GM21529 (cell line): ENCODE measurements at regions not wholly inside any gene's neighbourhood (a gene's known extent, or its start where the extent isn't known, plus 50 kb on each side); places are given as distances from the start of the nearest gene placed in this dataset.
"Not testable (repeated sequence)": the region's sequence is repeated elsewhere in the genome, so short reads cannot be mapped to it uniquely, and the experiment has no call there.

Source experiments
- ATAC-seq: cut with Tn5 transposase; IDR thresholded peaks from one replicate; pipeline ENCODE4 v1.9.1; 2021; ENCODE audit not compliant: unreplicated experiment

- no peak for ATAC-seq
These were observed 105.7 kb upstream of the GATB start for GRCh38 chr4:151866592-151866918.

- no peak for ATAC-seq
These were observed 105.2 kb upstream of the GATB start for GRCh38 chr4:151865744-151866591.

- ATAC-seq, result no peak
These were observed 104.5 kb upstream of the GATB start for GRCh38 chr4:151865312-151865711.

GRCh38 chr4:151864068-151864467 is 103.3 kb upstream of the GATB start:
- ATAC-seq, result no peak

GRCh38 chr4:151862766-151863165 is 102.0 kb upstream of the GATB start:
- no peak for ATAC-seq

- ATAC-seq, result no peak
These were observed 99.8 kb upstream of the GATB start for GRCh38 chr4:151860561-151861093.

GRCh38 chr4:151859641-151860040 is 98.8 kb upstream of the GATB start:
- ATAC-seq, result no peak

DNA sequence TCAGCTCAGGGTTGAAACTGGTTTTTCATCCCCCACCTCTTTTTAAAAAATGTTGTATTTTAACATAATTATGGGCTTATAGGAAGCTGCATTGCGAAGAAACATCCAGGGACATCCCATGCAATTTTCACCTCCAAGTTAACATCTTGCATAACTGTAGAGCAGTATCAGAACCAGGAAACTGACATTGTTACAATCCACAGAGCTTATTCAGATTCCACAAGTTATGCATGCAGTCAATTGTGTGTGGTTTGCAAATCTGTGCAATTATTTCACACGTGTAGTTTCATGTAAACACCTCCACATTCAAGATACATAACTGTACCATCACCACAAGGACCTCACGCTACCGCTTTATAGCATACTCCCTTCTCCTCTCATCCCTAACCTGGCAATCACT is 97.5 kb upstream of the GATB start:
- ATAC-seq, result no peak

GRCh38 chr4:151857368-151857767 is 96.6 kb upstream of the GATB start:
- ATAC-seq, result no peak

GRCh38 chr4:151855747-151856146 is 94.9 kb upstream of the GATB start:
- no peak for ATAC-seq

DNA sequence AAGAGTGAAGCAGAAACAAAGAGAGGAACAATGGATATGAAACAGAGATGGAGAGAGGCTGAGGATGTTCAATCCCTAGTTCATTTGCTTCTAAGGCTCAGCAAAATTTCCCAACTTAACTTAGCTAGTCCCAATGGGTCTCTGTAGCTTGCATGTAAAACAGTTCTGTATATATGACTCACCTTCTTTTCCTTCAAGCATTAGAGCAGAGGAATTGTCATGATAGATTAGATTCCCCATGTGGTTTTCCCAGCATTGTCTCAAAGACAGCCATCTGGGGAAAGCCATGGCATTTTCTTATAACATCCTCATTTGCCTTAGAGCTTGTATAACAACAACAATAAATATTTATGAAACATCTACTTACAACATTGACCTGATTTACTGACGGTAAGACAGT is 93.9 kb upstream of the GATB start:
- ATAC-seq, result no peak

GRCh38 chr4:151853034-151853433 is 92.2 kb upstream of the GATB start:
- ATAC-seq, result no peak

DNA sequence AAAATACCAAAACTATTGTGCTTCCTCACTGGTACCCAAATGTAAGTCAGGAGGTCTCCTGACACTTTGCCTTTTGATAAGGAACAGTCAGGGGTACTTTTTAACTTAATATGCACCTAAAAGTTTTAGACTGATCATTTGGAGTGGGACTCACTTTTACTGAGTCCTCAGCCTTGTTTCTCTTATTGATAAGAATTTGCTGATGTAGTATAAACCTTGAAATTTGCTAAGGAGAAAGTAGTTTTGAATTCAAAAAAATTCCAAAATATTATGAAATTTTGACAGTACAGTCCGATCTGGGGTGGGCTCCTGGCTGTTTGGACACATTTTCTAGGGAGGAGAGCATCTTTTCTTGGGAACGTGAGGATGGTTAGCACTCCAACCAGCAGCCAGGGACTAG is 91.4 kb upstream of the GATB start:
- ATAC-seq, result no peak

DNA sequence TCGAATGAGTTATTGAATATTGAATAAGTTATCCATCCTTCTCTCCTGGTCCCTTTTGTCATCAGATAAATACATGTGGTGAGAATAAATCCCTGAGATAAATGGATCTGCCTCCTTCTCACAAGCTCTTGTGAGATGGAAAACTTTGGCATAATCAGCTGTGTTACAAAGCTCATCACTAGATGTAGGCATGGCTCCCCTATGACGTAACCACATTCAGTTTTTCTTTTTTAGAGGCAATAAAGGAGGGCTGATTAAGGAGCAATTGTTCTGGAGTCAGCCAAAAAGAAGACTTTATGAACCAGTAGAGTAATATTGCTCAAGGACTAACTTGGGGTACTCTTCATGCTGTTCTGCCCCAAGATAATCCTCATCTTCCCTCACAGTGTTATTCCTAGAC is 90.5 kb upstream of the GATB start:
- ATAC-seq, result no peak

DNA sequence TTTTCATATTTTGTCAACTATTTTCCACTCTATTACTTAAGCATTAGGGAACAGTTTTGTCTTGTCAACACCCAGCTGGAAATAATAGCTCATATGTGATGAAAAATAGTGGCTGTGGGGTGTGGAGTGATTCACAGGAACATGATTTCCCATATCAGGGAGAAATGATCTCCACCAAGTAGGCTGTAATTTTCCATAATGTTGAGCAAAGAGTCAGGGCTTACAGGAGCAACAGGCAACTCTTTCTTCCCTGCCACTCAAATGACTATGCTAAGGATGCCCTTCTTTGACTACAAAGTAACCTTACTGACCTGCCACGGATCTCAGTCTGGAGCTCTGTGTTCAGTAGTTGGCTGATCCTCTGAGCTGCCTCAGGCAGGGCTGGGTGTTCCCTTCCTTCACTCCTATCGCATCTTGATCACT is 90.0 kb upstream of the GATB start:
- ATAC-seq, result no peak

GRCh38 chr4:151845551-151845950 is 84.7 kb upstream of the GATB start:
- not testable (repeated sequence) for ATAC-seq

GRCh38 chr4:151842430-151843079 is 81.7 kb upstream of the GATB start:
- no peak for ATAC-seq

- no peak for ATAC-seq
These were observed 80.3 kb upstream of the GATB start for GRCh38 chr4:151841107-151841506.

- no peak for ATAC-seq
These were observed 74.7 kb upstream of the GATB start for GRCh38 chr4:151835467-151835866.

- peak; percentile 81 for ATAC-seq
These were observed 72.4 kb upstream of the GATB start for GRCh38 chr4:151833174-151833573.

GRCh38 chr4:151831526-151831925 is 70.7 kb upstream of the GATB start:
- no peak for ATAC-seq

DNA sequence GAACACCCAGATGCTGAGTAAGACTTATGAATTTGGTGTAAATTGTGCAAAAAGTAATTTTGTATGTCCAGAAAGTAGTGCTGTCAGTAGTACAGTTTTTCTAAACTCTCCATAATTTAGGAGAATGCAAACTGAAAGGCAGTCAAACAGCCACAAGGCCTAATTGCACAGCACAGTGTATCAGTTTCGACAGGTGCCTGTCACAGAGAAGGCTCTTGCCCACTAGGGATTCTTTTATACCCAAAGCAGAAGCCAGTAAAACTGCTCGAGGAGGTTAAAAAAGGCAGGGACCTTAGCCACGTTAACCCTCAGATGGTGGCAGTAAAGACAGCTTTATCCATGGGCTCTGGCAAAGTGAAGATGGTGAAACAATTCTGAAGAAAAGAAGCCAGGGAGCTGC is 69.4 kb upstream of the GATB start:
- no peak for ATAC-seq
